EL (cell line): ENCODE measurements at regions not wholly inside any gene's neighbourhood (a gene's known extent, or its start where the extent isn't known, plus 50 kb on each side); places are given as distances from the start of the nearest gene placed in this dataset.
A peak's percentile ranks its signal among the peaks of the same experiment; 100 is the strongest.

Experiments
- DNase-seq: peaks from one replicate; pipeline ENCODE4 v3.0.0-alpha.2; 2016

DNA sequence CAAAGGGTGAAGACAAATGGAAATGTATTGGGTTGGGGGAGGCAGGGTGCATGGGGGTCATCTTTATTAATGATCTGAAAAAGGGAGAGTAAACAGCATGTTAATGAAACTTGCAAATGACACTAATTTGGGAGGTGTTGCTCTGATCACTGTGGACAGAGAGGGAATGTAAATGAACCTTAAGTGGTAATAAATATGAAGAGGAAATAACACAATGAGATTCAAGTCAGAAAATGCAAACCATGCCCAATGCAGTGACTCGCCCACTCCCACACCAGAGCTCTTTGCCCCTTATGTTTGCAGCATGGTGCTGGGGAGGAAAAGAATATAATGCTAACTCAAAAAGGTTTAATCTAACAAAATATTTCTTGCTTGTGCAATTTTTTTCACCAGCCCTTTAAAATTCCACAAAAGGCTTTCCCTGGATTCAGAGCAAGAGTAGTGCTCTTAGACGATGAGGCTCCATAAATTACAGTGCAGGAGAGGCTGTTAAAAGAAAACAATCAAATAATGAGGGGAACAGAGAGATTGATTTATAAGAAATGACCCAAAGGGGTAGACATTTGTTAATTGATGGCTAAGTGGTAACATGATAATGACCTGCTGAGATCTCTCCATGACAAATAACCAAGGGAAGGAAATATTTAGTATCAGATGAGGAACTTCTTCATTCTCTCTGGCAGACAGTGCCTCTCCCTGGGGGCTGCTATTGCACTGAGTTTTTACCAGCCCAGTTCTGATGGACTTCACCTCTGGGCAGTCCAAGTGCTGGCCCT is 210.0 kb upstream of the PPP2R3A start:
- DNase-seq, result no peak

DNA sequence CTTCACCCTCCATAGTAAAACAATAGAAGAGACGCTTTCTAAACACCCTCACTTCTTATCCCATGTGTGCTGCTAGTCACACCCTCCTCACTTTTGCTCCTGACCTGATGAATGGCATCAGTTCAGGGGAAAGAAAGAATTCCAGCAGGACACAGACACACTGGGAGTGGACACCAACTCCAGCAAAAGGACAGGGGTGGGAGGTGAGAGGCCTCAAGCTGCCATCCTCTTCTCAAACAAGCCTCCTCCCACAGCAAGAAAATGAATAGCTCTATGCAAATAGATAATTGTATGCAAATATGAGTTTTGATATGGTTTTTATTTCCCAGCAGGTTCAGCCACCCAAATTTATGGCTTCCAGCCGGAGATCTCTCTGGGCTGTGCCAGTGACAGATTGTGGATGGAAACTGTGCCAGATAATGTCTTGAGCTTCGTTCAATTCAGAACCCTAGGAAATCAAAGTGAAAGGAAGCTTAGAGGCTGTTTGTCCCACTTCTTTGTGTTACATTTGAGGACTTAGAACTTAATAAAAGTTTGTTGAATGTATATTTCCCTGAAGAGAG is 209.3 kb upstream of the PPP2R3A start:
- no peak for DNase-seq

DNA sequence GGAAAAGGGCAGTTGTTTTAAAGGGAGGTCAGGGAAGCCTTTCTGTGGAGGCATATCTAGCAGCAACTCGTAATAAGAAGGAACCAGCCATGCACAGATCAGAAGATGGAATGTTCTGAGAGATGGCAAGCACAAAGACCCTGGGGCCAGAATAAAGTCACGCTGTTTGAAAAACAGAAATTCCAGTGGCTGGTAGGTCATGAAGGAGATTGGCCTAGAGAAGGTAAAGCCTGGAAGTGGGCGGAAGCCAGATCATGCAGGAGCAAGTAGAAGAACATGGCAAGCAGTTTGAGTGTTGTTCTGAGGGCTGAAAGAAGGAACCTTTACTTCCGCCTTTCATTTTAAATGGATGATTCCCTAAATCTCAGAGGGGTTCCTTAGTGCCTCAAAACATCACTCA is 208.1 kb upstream of the PPP2R3A start:
- DNase-seq, result no peak

DNA sequence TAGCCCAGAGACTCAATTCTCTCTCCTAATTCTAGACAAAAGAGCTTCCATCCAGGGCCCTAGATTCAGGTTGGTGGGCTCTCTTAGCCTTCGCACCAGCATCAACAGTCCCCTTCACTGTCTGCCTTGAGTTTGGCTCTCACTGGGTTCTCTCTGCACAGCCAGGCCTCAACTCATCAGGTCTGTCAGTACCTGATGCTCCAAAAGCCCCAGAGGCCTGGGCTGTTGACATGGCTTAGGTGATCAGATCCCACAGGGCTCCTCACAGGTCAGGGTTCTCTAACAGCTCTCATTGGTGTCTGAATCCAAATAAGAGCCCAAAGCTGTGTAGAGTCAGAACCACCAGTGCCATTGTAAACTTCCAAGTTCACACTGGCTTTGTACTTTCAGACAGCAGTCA is 206.6 kb upstream of the PPP2R3A start:
- no peak for DNase-seq

DNA sequence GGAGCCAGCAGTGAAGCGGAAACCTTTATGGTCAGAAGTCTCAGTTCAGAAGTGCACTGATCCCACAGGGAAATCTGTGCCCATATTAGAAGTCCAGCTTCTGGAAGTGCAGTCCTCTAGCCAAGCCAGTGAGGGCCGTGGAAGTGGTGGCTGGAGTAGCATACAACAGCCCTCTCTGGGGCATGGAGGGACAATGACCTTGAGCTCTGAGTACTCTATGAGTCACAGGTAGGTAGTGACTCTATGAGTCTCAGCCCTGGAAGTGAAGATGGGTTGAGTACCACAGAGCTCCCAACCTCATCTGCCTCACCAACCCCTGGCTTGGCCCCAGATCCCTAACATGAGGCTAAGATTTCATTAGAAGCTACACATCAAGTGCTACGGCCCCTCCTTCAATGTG is 205.9 kb upstream of the PPP2R3A start:
- DNase-seq, result no peak

DNA sequence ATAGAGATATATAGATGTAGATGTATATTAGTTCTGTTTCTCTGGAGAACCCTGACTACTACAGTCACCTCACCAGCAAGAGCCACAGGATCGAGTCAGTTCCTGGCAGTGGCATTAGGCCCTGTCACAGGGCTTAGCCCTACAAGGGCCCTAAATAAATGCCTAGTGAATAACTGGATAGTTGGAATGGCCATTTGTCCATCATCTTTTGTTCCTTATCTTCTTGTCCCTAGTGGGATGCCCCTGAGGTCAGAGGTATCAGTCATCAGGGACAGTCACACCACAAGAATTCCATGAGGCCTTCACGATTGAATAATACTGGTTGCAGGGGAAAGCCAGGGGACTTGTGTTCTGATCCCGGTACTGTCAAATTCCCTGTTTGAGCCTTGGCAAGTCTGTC is 204.9 kb upstream of the PPP2R3A start:
- no peak for DNase-seq

DNA sequence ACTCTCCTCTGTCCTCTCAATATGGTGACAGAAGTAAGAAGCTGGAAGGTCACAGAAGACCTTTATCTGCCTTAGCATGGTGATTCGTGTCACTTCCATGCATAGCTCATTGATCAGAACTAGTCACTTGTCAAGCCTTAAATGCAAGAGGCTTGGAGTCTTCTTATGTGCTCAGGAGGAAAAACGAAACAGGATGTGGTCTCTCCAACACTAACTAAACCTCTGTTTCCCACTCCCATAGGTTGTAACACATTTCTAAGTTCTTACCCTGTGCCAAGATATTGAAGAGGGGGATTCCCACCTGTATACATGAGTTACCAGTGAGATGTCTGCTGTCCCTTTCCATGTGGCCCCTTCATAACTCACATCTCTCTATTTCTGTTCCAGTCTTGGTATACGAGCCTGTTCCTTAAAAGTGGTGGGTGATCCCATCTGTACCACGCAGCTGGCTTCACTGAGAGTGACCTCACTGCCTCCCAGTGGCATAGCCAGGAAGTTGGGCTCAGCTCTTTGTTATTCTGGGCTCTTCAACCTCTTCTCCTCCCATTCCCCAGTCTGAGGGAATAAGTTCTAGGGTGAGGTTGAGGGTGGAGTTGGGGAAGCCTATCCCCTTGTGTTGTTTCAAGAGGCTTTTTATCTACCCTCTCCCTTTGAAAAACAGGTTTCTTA is 203.2 kb upstream of the PPP2R3A start:
- no peak for DNase-seq

DNA sequence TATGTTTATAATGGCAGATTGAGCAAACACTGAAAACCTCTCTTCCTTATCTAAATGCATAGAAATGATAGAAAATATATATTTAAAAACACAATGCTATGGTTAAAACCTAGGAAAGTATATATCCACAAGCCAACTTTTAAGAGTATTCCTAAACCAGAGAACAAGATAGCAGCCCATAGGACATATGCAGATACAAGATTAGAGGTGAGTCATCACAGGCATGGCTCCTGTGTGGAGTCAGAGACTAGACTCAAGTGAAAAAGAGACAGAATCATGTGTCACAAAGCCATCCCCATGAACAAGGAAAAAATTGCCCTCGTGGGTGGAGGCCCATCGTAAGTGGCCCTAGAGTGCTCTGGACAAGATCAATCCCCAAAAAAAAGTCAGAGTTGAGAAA is 199.4 kb upstream of the PPP2R3A start:
- DNase-seq, result no peak

DNA sequence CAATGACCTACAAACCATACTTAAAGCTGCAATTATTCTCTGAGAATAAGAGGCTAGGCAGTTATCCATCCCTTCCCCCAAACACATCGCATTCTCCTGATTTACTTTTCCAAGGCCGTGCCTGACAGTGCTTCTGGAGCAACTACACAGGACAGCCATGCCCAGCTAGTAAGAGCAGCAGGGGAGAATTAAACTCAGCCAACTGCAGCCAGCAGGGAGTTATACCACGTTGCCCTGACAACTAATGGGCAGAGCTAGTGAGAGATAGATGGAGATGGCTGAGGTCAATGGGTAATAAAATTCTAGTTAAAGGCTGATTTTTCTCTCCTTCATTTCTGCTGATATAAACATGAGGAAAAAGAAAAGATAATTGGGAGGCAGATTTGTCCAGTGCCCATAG is 193.8 kb upstream of the PPP2R3A start:
- no peak for DNase-seq

DNA sequence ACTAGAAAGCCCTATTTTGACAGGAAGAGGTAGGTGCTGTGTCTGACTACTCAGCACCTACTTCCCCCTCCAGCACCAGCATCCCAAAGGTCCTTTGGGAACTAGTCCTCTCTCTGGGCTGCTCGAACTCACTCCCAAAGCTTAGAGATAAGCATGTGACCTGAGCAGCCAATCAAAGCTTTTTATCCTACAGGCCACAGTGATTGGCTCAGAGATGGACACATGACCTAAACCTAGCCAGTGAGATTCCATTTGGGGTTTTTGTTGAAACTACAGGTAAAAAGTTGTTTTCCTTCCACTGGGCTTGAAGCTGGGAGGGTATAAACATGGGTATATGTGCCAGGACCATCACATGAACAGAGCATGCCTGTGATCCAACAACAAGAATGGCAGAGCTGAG is 186.5 kb upstream of the PPP2R3A start:
- no peak for DNase-seq

DNA sequence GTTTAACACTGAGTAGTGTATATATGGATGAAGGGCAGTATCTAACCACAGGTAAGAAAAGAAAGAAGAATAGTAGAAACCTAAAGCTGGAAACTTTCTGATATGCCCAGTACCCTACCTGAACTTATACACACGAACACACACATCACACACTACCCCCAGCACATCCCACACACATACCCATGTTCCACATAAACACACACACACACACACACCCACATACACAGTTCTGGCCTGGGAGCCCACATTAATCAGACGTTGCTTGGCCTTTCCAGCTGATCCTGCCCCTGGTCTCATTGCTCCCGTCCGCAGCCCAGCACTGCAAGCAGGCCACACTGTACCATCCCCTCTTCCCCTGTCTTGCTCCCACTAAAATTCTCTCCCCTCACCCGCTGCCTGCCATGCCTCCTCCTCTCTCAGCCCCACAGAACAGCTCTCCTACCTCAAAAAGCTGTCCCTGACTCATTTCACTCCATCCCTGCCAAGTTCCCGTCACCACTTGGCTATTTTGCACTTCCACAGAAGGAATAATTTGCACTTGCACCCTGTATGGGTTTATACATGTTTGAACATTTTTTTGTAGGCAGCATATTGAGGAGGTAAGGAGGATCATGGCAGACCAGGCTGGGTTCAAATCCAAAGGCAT is 185.8 kb upstream of the PPP2R3A start:
- no peak for DNase-seq

DNA sequence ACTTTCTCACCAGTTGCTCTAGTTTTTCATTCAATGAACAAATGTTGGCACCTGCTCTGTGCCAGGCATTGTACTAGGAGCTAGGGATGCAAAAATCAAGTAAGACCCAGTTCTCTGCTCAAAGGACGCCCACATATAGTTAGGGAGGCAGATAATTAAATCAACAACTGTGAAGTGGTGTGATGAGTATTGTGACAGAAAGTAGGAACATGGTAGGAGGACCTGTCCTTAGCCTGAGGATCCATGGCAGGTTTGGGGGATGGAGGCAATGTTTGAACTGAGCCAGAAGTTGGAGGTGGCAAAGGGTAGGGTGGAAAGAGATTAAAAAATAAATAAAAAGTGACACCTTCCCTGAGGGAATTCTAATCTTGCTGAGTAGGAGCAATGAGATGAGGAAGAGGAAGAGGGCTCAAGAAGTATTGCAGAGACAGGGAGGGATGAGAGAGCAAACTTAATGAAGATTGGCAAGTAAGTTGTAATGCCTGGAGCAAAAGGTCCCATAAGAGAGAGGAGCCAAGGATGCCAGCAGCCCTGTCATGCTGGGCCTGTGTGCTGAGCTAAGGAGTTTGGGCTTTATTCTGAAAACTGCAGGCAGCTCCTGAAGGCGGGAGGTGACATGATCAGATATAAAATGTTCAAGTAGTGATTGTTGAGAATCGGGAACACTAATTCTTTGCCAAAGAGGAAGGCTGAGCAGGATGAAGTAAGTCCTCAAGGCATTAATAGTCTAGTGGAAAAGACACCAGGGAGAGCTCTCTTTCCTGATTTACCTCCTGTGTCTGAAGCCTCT is 184.3 kb upstream of the PPP2R3A start:
- DNase-seq, result no peak

DNA sequence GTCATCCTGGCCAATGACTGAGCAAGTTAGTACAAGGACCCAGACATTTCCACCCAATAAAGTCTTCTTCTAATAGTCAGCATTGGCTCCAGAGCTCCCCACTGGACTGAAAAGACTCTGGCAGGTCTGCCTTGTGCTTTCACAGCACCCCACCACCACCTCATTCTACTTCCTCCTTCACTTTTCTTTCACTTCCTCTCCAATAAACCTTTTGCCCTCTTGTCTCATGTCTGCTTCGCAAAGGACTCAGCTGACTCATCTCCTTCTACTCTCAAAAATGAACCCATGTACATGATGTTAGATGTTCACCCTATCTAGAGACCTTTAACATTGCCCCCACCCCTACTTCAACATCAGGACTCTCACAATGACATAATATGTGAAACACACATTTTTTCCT is 181.0 kb upstream of the PPP2R3A start:
- no peak for DNase-seq

DNA sequence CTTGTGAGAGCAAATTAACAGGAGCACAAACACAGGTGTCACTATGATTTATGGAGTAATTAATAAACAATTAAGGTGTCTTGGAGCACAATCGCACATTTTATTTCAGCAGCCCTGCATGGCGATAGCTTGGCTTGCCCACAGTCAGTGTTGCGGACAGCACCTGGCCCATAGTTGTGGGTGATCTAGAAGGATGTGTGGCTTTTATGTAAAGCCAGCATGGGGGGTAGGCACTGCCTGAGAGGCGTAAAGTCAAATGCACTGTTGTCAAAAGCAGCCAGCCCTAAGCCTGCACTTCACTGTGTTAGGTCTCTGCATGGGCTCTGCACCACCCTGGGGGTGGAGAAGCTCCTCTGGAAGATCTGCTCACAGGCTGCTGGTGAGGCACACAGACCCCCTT is 177.4 kb upstream of the PPP2R3A start:
- DNase-seq, result no peak

DNA sequence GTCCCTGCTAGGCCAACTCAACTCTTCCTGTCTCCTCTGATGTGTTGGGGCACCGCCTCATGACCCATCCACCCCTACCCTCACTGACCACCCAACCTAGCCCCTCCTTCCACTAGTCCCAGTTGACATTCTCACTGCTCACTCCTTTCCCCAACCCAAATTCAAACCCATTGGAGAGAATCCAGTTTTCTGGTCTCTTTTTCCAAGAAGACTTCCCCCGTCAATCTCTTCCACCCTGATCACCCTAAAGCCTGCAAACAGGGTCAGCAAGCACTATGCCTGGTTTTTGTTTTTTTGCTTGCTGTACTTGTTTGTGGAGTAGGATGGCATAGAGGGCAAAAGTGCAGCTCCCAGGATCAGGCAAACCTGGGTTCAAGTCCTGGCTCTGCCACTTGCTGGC is 176.6 kb upstream of the PPP2R3A start:
- no peak for DNase-seq

DNA sequence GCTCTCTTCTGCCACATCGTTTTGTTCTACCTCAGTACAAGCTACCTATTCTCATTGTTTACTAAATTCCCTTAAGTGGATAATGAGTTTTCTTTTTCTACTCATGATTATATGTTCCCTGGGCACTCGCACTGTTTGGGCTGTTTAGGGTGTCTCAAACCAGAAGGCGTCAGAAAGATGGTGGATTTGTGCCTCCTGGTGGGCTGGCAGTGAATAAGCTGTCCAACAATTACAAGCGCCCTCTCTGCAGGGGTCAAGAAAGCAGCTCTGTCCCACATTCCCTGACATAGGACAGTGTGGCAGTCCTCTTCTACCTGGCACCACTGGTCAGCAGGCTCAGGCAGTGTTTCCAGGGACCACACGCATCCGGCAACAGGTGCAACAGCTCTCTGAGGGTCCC is 173.4 kb upstream of the PPP2R3A start:
- DNase-seq, result no peak

DNA sequence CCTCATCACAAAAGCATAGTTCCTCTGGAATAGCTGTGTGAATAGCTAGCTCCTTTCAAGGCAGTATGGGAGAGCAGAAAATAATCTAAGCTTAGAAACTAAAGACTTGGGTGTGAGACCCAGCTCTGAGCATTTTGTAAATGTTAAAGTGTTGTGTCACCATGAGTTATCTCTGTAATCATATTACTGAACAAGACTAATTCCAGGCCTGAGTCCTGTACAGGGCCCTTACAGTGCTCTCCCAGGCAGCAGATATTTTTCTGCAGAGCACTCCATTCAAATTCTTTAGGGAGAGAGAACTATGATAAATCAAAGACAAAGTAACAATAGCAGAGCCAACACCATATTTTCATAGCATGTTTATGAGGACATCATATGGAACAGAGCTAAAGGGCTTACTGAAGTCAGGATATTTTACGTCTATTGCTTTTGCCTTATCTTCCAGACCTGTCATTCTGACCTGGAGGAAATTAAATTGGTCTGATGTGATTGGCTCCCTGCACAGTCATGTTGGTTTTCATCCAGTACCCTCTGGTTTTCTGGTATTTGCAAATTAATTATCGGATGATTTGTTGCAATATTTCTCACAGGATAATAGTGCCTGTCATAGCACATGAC is 172.6 kb upstream of the PPP2R3A start:
- no peak for DNase-seq

DNA sequence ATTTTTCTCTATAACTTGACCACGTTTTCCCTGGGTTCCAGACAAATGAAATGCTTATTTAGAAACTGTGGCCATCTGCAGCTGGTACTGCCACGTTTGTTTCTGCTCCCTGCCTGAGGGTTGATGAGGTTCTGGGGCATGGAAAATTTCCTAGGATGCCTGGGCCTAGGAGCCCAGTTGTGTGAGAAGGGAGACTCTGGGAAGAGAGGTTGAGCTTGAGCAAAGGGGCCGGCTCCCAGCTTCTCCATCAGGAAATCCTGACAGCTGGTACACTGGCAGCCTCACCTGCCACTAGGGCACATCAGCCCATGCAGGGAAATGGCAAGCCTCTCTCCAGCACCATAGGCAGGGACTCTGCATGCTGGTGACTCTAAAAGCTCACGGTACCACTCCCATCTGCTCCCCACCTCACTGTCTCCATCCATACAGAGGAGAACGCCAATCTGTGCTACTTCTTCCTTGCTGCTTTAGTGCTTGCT is 165.4 kb upstream of the PPP2R3A start:
- no peak for DNase-seq

DNA sequence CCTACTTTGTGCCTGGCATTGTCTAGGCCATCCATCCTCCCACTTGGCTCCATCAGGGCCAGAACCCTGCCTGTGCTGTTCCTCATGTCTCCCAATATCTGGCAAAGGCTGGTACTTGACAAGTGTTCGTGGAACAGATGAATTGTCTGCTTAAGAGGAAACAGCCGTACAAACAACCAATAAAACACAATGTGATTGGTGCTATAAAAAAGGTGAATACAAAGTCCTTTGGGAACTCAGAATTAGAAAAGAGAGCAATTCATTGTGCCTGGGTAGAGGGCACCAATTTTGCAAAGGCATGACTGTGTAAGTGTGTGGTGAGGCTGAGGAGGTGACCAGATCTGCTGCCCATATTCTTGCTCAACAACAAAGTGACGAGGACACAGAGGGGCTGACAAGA is 164.5 kb upstream of the PPP2R3A start:
- no peak for DNase-seq

DNA sequence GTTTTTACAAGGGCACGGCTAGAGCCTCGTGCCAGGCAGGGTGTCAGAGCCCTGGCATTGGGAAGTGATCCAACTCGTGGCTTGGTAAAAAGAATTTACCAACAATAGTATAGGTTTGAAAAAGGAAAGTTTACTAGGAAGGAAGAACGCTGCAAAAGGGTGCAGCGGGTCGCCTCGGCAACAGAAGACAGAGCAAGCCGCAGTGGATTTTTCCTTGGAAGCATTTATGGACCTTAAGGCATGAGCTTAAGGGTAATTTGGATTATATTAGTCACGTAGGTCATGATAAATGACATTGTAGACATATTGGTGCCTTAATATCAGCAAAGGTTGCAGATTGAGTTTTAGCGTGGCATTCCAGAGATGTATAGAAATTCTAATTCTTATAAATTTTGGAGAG is 163.4 kb upstream of the PPP2R3A start:
- DNase-seq, result no peak

DNA sequence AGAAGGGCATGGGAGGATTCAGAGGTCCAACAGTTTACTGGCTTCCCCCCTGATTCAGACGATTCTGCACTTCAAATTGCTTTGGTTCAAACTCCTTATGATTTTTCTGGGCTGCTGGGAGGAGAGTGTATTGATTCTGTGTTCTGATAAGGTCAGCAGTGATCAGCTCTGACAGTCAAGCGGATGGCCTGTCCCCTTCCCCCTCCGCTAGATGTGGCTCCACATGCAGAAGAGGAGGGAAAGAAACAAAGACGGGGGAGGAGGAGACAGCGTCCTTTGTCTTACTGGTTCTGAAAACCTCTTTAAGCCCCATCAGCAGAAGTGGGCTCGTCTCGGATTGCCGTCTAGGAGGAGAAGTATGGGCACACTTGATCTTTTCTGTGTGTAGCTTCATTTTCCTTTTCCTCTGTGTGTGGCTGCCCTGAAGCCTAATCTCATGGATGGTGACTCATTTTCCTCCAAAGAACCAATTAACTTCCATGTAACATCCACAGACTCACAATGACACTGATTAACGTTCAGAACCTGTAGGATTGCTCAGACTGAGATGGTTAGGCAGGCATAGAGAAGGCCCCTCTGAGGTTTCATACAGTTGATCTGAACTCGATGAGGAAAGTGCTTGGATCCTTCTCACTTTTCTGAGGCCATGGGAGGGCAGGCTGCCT is 162.4 kb upstream of the PPP2R3A start:
- peak; percentile 3 for DNase-seq

DNA sequence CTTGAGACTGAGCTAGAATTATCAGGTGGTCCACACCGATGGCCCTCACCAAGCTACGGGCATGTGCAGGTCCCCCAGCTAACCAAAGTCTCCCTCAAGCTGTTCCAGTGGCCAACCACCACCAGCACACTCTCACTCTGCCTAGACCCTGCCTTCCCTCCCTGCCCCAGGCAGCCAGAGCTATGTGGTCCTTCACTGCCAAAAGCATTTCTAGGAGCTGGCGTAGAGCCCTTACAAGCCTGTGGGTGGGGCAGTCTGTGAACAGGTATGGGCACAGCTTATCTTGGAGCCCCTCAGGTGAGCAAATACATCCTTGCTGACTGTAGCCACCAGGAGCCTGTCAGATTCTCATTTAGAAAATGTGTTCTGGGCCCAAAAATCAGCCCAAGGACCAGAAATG is 159.8 kb upstream of the PPP2R3A start:
- DNase-seq, result no peak
